Astrocyte of the cerebellum (primary cell): ENCODE measurements at regions not wholly inside any gene's neighbourhood (a gene's known extent, or its start where the extent isn't known, plus 50 kb on each side); places are given as distances from the start of the nearest gene placed in this dataset.

Experiments
- DNase-seq: peaks from one replicate; pipeline ENCODE4 v3.0.0-alpha.2; 2011; ENCODE audit warnings: low read depth
- H3K4me3 ChIP-seq: 2 replicates; pipeline ENCODE4 v1.5.1; 2011; ENCODE audit warnings: mild to moderate bottlenecking, low read depth, low read length, moderate library complexity
- in situ Hi-C: cut with HindIII; loops from 2 replicates; pipeline ENCODE4 v1.10.0; 2017; ENCODE audit warnings: low sequenced_read_pairs
- TF ChIP-seq, protein P1 (sequence below): IDR thresholded peaks from 2 replicates; pipeline ENCODE4 v1.5.1; 2012; ENCODE audit warnings: low read length, low read depth, moderate library complexity, mild to moderate bottlenecking; ENCODE audit errors: missing control alignments

DNA sequence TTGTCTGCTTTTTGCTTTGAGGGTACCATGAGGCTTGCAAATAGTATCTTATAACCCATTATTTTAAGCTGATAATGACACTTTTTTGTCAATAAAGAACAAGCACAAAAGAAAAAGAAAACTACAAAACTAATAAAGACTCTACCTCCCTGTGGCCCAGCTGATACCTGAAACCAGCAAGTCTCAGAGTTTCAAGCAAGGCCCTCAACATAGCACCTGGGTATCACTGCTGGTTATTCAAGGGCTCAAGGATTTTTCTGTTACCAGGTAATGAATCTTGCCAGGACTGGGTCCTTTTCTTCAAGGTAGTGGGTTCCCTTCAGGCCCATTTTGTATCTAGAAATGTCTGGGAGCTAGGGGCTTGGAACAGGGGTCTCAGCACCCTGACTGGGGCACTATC lies 281.6 kb upstream of the C11orf87 start:
- in situ Hi-C loops = no loop called here
- H3K4me3 ChIP-seq = no peak overlapping the region
- TF ChIP-seq, protein P1, sequence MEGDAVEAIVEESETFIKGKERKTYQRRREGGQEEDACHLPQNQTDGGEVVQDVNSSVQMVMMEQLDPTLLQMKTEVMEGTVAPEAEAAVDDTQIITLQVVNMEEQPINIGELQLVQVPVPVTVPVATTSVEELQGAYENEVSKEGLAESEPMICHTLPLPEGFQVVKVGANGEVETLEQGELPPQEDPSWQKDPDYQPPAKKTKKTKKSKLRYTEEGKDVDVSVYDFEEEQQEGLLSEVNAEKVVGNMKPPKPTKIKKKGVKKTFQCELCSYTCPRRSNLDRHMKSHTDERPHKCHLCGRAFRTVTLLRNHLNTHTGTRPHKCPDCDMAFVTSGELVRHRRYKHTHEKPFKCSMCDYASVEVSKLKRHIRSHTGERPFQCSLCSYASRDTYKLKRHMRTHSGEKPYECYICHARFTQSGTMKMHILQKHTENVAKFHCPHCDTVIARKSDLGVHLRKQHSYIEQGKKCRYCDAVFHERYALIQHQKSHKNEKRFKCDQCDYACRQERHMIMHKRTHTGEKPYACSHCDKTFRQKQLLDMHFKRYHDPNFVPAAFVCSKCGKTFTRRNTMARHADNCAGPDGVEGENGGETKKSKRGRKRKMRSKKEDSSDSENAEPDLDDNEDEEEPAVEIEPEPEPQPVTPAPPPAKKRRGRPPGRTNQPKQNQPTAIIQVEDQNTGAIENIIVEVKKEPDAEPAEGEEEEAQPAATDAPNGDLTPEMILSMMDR = no peak
- no peak for DNase-seq

DNA sequence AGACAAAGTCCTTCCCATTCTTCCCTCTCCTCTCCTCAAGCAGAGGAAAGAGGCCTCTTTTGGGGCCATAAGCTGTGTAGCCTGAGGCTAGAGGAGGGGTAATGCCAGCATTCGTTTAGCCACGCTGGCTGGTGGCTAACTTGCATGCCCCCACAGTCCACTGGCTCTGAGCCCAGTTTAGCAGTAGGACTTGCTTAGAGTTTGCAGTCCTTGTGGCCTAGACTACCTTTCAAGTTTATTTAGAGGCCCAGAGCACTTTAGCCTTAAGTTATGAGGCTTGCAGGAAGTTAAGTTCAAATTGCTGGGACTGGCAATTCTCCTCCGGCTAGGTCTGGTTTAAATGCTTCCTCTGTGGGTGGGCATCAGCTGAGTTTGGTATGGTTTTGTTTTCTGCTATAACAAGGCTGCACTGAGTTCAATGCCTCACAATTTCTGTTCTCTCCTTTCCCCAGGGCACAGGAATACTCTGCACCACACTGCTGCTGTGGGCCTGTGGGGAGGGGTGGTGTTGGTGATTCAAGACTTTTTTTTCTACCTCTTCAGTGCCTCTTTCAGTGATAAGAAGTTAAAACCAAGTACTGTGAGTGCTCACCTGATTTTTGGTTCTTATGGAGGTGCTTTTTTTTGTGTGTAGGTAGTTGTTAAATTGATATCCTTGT lies 281.0 kb upstream of the C11orf87 start:
- no peak overlapping the region for H3K4me3 ChIP-seq
- TF ChIP-seq, protein P1 = no peak
- DNase-seq = no peak
- in situ Hi-C loops = no loop called here

DNA sequence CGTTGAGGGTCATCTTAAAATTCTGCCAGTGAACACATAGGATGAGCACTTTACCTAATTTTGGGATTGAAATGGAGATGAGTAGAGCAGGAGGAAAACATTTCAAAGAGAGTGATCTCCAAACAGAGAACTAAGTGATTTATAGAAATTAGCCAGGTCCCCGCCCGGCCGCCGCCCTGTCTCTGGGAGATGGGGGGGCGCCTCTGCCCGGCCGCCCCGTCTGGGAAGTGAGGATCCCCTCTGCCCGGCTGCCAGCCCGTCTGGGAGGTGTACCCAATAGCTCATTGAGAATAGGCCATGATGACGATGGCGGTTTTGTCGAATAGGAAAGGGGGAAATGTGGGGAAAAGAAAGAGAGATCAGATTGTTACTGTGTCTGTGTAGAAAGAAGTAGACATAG lies 276.7 kb upstream of the C11orf87 start:
- TF ChIP-seq, protein P1 = no peak
- DNase-seq = no peak
- in situ Hi-C loops = no loop called here
- H3K4me3 ChIP-seq = no peak overlapping the region

DNA sequence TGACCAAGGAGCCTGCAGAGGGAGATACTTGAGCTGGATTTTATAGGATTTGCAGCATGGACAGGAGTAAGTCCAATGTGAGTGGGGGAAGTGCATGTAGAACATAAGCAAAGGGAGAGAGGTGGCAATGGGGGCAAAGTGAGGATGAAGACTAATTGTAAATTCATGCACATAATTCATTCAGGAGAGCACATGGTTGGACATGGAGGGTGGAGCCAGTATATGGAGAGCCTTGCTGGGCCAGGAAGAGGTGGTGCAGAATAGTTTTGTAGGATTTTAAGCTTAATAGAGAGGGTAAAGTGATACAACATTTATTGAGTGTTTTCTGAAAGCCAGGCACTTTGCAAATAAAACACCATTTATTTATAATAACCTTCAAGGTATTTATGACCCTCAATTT lies 274.3 kb upstream of the C11orf87 start:
- DNase-seq = no peak
- no peak overlapping the region for H3K4me3 ChIP-seq
- TF ChIP-seq, protein P1 = no peak
- in situ Hi-C loops = no loop called here

DNA sequence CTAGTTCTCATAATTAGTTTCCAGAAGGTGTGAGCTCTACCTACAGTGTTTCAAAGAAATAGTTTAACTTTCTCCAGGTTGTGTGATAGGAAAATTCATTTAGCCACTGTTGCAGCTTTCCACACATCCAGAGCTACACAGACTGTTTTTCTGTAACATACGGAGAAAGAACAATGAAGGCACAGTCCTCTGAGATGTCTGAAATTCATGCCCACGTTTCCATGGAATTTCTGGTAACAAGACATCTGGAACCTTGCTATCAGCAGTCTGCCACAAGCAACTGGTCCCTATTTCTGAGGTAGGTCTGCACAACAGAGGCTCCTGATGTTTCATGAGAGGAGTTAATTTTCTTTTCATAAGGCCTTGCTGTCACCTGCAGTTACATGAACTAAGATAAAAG lies 273.3 kb upstream of the C11orf87 start:
- TF ChIP-seq, protein P1 = no peak
- DNase-seq = no peak
- in situ Hi-C loops = no loop called here
- H3K4me3 ChIP-seq = no peak overlapping the region

DNA sequence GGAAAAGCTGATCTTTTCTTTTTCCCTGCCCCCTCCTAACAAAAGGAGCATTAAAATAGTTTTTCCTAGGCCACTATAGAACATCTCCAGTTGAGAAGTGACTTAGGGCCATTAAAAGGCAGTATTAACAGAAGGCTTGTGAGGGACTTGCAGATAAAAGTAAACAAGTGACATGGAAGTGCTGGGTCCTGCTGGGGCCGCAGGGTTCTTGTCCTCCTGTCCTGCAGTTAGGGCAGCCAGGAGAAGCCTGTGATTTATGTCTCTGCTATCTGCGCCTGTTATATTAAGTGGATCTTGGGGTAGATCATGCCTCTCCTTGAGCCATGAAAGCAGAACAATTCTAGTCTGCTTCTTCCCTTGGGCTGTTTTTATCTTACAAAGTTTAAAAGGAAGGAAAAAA lies 271.4 kb upstream of the C11orf87 start:
- no peak for DNase-seq
- in situ Hi-C loops = no loop called here
- H3K4me3 ChIP-seq = no peak overlapping the region
- TF ChIP-seq, protein P1 = no peak
